Astrocyte of the spinal cord (primary cell): ENCODE measurements at regions not wholly inside any gene's neighbourhood (a gene's known extent, or its start where the extent isn't known, plus 50 kb on each side); places are given as distances from the start of the nearest gene placed in this dataset.

Experiments
- DNase-seq: peaks from one replicate; pipeline ENCODE4 v3.0.0; 2011; ENCODE audit warnings: low read depth, low spot score
- H3K4me3 ChIP-seq: 2 replicates; pipeline ENCODE4 v1.5.1; 2011; ENCODE audit warnings: low read depth, mild to moderate bottlenecking, low read length, moderate library complexity
- in situ Hi-C: cut with HindIII; loops from 2 replicates; pipeline ENCODE4 v1.10.0; 2017; ENCODE audit warnings: low sequenced_read_pairs
- TF ChIP-seq, protein P1 (sequence below): IDR thresholded peaks from 2 replicates; pipeline ENCODE4 v1.5.1; 2012; ENCODE audit warnings: low read depth, mild to moderate bottlenecking, low read length, inconsistent platforms

- in situ Hi-C loops: no loop called here
- TF ChIP-seq, protein P1, sequence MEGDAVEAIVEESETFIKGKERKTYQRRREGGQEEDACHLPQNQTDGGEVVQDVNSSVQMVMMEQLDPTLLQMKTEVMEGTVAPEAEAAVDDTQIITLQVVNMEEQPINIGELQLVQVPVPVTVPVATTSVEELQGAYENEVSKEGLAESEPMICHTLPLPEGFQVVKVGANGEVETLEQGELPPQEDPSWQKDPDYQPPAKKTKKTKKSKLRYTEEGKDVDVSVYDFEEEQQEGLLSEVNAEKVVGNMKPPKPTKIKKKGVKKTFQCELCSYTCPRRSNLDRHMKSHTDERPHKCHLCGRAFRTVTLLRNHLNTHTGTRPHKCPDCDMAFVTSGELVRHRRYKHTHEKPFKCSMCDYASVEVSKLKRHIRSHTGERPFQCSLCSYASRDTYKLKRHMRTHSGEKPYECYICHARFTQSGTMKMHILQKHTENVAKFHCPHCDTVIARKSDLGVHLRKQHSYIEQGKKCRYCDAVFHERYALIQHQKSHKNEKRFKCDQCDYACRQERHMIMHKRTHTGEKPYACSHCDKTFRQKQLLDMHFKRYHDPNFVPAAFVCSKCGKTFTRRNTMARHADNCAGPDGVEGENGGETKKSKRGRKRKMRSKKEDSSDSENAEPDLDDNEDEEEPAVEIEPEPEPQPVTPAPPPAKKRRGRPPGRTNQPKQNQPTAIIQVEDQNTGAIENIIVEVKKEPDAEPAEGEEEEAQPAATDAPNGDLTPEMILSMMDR: no peak
- DNase-seq: no peak
- no peak overlapping the region for H3K4me3 ChIP-seq
Measured at GRCh38 chr10:128386816-128387604, 260.8 kb upstream of the MKI67 start.

DNA sequence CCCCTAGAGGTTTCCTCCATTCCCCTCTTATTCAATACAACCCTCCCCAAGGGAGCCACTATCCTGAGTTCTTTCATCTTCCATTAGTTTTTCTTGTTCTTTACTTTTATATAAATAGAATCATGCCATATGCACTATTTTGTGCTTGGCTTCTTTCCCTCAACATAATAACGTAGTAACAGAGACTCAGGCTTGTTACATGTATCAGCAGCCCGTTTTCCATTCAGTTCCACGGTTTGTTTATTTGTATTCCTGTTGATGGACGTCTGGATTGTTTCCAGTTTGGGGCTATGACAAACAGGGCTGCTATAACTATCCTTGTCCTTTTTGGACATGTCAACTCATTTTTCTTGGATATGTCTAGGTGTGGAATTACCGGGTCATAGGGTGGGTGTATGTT lies 264.4 kb upstream of the MKI67 start:
- TF ChIP-seq, protein P1: no peak
- H3K4me3 ChIP-seq: no peak overlapping the region
- in situ Hi-C loops: no loop called here
- no peak for DNase-seq

GRCh38 chr10:128393546-128393945 lies 267.3 kb upstream of the MKI67 start:
- no peak for DNase-seq
- no peak overlapping the region for H3K4me3 ChIP-seq
- TF ChIP-seq, protein P1: no peak
- in situ Hi-C loops: no loop called here

- in situ Hi-C loops: no loop called here
- DNase-seq: no peak
- no peak overlapping the region for H3K4me3 ChIP-seq
- TF ChIP-seq, protein P1: no peak
Measured at GRCh38 chr10:128398118-128398517, 271.9 kb upstream of the MKI67 start.

DNA sequence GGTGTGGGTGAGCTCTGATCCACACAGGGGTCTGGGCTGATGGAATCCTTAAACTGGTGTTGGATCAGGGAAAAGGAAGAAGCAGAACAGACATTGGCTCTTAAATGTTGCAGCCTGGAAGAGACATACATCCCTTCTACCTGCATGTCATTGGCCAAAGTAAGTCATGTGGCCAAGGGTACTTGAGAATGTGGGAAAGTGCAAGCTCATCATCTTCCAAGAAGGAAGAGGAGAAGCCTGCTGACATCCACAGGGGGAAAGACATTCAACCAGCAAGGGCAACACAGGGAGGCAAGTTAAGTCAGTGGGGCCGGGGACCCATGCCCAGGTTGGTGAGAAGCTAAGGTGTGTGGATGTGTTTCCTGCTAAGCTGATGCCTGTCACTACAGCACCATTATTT lies 272.8 kb upstream of the MKI67 start:
- TF ChIP-seq, protein P1: no peak
- DNase-seq: no peak
- in situ Hi-C loops: no loop called here
- no peak overlapping the region for H3K4me3 ChIP-seq

GRCh38 chr10:128400564-128400963 lies 274.3 kb upstream of the MKI67 start:
- in situ Hi-C loops: no loop called here
- no peak for DNase-seq
- TF ChIP-seq, protein P1: no peak
- H3K4me3 ChIP-seq: no peak overlapping the region
